HG02938 (cell line): ENCODE measurements at regions not wholly inside any gene's neighbourhood (a gene's known extent, or its start where the extent isn't known, plus 50 kb on each side); places are given as distances from the start of the nearest gene placed in this dataset.
"Not testable (repeated sequence)": the region's sequence is repeated elsewhere in the genome, so short reads cannot be mapped to it uniquely, and the experiment has no call there.

Source experiments
- ATAC-seq: cut with Tn5 transposase; IDR thresholded peaks from one replicate; pipeline ENCODE4 v1.9.1; 2021; ENCODE audit warnings: mild to moderate bottlenecking, moderate library complexity; ENCODE audit not compliant: unreplicated experiment

GRCh38 chr2:217356781-217357180 lies 496.9 kb upstream of the TNP1 start:
- ATAC-seq: no peak

GRCh38 chr2:217356142-217356541 lies 496.3 kb upstream of the TNP1 start:
- ATAC-seq: no peak

DNA sequence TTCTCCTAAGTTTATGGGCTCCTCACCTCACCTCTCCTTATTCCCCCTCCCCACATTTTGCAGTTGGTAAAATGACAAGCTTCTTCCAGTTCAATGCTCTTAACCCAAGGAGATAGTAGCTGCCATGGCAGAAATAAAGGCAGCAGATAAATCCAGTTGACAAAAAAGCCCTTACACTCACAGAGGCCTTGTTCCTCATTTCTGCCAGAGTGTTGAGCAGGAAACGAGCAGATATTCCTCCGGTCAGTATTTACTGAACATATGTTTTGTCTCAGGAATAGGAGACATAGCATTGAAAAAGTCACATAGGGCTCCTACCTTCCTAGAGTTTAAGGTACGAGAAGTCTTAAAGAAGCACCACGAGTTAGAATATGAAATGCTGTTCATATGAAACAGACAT lies 493.7 kb upstream of the TNP1 start:
- no peak for ATAC-seq

DNA sequence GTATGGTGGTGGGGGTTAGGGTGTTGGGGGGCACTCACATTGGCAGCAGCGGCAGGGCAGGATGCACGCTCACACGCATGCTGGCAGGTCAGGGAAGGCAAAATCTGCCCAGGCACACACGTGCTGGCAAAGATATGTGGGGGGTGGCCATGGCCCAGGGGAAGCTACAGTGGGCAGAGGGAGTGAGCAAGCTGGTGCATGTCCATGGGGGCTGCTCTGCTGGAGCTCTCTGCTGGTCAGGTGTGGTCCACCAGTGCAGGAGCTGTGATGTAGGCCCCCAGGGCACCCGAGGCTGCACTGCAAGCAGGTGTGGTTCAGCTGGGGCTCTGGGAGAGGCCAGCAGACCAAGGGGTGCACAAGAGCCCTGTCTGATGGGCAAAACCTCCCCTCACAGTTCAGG lies 491.5 kb upstream of the TNP1 start:
- ATAC-seq: no peak

GRCh38 chr2:217349251-217349650 lies 489.4 kb upstream of the TNP1 start:
- ATAC-seq: no peak

GRCh38 chr2:217347630-217348029 lies 487.8 kb upstream of the TNP1 start:
- ATAC-seq: not testable (repeated sequence)

DNA sequence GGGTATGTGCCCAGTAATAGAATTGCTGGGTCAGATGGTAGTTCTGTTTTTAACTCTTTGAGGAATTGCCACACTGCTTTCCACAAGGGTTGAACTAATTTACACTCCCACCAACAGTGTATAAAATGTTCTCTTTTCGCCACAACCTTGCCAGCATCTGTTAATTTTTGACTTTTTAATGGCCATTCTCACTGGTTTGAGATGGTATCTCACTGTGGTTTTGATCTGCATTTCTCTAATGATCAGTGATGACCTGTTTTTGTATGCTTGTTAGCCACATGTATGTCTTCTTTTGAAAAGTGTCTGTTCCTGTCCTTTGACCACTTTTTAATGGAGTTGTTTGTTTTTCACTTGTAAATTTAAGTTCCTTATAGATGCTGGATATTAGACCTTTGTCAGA lies 486.2 kb upstream of the TNP1 start:
- not testable (repeated sequence) for ATAC-seq

DNA sequence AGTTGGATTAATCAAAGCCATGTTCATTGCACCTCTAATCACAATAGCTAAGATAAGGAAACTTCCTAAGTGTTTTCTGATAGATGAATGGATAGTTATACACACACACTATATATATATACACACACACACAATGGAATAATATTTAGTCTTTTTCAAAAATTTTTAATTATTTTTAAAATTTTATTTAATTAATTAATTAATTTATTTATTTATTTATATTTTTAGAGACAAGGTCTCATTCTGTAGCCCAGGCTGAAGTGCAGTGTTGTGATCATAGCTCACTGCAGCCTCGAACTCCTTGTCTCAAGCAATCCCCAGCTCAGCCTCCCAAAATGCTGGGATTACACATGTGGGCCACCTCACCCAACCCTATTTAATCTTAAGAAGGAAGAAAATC lies 481.0 kb upstream of the TNP1 start:
- no peak for ATAC-seq

- ATAC-seq: no peak
Measured at GRCh38 chr2:217340176-217340575, 480.3 kb upstream of the TNP1 start.

DNA sequence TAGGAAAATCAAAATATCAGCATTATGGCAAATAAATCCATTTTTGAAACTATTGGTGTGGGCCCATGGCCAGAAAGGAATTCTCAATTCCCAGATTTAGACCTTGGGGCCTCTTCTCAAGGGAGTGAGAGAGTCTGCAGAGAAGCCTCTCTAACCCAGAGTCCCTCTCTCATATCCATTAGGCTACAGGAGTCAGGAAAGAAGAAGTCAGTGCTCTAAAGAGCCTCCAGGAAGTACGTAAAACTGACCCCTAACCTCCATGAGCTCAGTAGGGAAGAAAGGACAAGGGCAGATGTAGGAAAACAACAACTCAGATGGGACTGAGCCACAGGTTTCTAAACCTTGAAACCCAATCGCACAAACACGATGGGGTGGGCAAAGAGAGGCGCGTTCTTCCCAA lies 479.9 kb upstream of the TNP1 start:
- no peak for ATAC-seq

DNA sequence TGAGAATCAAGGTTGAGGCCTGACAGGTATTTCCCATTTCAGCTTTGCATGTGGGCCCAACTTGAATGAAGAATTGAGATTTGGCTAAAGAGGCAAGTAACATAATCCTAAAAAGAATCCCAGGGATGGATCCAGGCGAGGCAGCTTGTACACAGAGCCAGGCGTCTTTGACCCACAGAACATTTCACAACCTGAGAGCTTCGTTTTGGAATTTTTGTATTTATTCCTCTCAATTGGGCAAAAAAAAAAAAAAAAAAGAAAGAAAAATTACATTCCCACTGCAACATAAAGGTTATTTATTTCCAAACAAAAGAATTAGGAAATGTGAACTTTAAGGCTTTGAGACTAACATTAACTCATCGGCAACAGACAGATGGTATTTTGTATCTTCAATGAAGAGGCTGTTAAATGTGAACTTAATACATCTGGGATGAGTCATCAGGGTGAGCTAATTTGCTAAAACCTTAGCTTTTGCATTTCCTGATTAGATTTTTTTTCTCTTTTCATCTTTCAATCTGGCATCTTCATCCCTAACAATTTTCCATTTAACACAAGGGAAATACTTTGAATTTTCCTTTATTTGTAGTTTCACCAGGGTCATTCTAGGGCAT lies 478.5 kb upstream of the TNP1 start:
- no peak for ATAC-seq

DNA sequence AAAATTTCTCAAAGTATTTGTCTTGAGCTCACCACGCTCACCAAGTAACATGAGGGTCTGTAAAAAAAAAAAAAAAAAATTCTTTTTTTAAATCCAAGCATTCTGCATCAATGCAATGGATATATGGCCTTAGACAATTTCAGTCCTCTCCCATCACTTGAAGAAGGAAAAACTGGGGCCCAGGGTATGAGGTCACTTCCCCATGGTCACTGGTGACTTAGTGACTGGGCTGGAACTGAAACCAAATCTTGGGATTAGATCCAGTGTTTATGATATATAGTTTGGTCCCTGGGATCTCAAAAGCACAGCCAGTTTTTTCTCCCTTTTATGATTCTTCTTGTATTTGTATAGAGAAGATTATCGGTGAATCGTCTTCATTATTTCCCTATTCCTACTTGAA lies 477.9 kb upstream of the TNP1 start:
- ATAC-seq: no peak

- no peak for ATAC-seq
Measured at GRCh38 chr2:217336694-217337093, 476.8 kb upstream of the TNP1 start.

DNA sequence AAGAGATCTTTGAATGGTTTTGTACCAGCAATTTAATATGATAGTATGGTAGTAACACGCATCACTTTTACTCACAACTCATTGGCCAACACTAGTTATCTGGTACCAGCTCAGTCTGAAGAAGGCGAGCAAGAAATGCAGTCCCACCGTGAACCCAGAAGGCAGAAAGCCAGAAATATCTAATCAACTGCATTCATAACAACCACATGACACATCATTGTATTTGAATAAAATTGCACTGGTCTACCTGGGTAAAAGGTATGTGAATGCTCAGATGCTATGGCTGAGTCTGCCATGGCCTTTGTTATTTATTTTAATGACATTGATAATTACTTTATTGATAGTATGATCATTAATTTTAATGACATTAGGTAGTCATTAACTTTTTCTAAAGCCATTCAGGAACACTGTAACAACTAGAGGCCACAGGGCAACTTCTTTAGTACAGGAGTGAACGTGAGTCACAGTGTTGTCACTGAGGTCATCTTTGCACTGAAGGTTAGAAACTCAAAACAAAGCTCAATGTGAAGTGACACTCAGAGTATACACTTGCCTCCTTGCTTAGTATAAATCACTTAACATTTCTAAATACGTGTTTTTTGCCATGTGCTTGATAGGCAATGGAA lies 475.6 kb upstream of the TNP1 start:
- no peak for ATAC-seq

GRCh38 chr2:217334561-217334960 lies 474.7 kb upstream of the TNP1 start:
- no peak for ATAC-seq

DNA sequence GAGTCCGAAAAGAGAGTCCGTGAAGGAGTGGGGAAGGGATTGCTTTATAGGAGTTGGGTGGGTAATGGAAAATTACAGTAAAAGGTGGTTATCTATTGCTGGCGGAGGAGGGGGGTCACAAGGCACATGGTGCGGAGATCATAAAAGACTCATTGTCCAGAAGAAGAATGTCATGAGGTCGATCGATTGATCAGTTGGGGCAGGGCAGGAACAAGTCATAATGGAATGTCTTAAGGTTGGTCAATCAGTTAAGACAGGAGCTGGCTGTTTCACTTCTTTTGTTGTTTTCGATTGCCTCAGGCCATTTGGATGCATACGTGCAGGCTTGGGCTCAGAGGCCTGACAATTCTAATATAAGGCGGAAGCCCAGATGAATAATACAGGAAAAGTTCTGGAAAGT lies 473.0 kb upstream of the TNP1 start:
- no peak for ATAC-seq

DNA sequence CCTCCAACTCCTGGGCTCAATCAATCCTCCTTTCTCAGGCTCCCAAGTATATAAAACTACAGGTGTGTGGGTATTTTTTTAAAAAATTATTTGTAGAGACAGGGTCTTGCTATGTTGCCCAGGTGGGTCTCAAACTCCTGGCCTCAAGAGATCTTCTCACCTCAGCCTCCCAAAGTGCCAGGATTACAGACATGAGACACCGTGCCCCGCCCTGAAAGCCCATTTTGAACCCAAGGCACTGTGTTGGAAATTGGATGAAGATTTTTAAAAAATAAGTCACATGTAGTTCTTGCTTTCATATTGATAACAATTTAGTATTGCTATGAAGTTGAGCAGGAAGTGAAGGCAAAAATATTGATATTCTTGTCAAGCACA lies 472.5 kb upstream of the TNP1 start:
- no peak for ATAC-seq

- no peak for ATAC-seq
Measured at GRCh38 chr2:217331523-217332416, 471.9 kb upstream of the TNP1 start.

- no peak for ATAC-seq
Measured at GRCh38 chr2:217330647-217331046, 470.8 kb upstream of the TNP1 start.

DNA sequence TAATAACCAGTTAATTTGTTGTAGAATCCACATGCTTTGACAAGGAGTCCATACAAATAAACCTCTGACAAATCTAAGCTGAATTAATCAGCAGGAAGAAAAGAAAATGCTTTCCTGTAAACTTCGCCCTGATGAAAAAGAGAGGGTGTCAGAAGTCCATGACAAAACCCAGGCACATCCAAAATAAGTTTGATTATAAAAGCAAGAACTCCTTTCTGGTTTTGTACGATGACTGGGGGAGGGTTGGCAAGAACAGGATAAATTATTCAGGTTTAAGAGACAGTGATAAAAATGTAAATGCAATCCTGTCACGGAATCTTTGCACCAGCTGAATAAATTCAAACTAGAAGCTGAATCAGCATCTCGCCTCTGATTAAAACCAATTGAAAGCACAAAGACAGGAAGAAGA lies 469.2 kb upstream of the TNP1 start:
- no peak for ATAC-seq

DNA sequence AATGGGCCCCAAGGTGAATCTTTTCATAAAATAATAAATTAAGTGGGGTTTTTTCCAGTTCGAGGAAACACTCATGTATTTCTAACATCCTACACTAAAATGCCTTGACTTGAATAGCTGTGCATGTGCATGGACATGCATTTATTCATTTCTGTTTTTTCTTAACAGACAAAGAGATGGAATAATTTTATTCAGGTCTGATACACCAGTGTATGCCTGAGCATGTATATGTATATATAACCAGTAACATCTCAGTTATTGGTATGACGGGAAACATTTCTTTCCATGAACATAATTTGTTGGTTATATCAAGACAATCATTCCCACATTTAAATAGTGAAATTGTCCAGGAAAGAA lies 468.7 kb upstream of the TNP1 start:
- no peak for ATAC-seq

DNA sequence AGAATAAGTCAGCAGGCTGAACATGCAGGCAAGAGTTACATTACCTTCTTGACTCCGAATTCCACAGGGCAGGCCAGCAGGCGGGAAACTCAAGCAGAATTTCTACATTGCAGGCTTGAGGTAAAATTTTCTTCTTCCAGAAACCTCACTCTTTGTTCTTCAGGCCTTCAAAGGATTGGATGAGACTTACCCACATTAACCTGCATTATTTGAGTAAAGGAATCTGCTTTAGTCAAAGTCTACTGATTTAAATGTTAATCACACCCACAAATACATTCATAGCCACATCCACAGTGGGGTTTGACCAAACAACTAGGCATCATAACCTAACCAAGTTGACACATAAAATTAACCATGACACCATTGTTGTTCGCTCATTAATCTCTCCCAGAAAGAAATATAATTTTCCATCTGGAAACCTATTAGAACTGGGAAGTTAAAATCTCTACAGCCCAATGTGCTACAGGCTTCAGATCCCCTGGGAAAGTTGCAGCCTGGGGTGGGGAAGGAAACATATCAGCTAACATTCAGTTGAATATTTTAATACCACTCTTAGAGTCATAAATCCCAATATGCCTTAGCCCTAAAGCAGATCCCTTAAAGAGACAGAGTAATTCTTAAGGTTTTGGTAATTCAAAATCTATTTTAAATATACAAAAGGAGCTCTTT lies 468.2 kb upstream of the TNP1 start:
- no peak for ATAC-seq
